GM19035 (cell line): ENCODE measurements at regions not wholly inside any gene's neighbourhood (a gene's known extent, or its start where the extent isn't known, plus 50 kb on each side); places are given as distances from the start of the nearest gene placed in this dataset.
"Not testable (repeated sequence)": the region's sequence is repeated elsewhere in the genome, so short reads cannot be mapped to it uniquely, and the experiment has no call there.

Experiments
- ATAC-seq: cut with Tn5 transposase; IDR thresholded peaks from one replicate; pipeline ENCODE4 v1.9.1; 2021; ENCODE audit not compliant: unreplicated experiment

- ATAC-seq = no peak
Observed at GRCh38 chr2:82084679-82085392, 1780.3 kb upstream of the LRRTM1 start.

DNA sequence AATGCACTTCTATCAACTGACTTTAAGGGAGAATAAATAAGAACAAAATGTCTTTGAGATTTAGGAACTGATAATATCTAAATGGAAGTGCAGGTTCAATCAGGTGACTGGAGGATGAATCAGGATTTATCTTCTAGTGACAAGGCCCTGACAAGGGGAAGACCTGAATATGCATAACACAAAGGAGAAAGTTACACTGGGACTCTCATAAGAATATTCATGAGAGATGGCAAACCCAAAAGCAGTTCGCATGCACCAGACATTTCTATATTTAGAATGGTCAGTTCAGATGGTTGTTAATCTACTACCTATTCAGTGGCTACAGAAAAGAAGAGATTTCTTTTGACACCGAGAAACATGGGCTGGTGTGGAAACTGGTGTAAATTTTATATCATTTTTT, 1771.3 kb upstream of the LRRTM1 start:
- ATAC-seq = no peak

- no peak for ATAC-seq
Observed at GRCh38 chr2:82062463-82062862, 1757.9 kb upstream of the LRRTM1 start.

DNA sequence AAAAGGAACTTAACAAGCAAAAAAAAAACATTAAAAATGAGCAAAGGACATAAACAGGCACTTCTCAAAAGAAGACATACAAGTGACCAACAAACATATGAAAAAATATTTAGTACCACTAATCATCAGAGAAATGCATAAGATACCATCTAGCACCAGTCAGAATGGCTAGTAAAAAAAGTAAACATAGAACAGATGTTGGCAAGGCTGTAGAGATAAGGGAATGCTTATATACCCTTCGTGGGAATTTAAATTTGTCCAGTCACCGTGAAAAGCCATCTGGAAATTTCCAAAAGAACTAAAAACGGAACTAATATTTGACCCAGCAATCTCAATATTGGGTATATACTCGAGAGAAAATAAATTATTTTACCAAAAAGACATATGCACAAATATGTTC, 1751.3 kb upstream of the LRRTM1 start:
- no peak for ATAC-seq

DNA sequence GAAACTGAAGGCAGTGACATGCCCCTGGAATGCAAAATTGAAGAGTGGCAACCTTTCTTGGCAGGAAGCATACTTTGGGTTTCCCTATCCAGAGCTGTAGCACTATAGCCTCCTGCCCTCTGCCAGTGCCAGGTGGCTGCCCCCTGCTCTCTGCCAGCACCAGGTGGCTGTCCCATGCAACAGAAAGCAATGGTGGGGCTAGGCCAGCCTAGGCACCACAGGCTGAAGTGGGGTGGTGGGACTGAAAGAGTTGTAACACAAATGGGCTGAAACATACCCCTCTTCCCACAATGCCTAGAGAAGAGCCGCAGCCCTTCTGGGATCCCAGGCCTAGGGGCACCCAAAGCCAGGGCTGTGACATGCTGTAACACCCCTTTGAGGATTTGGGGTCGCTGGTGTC, 1739.3 kb upstream of the LRRTM1 start:
- no peak for ATAC-seq

- ATAC-seq = no peak
Observed at GRCh38 chr2:82027921-82028615, 1723.5 kb upstream of the LRRTM1 start.

DNA sequence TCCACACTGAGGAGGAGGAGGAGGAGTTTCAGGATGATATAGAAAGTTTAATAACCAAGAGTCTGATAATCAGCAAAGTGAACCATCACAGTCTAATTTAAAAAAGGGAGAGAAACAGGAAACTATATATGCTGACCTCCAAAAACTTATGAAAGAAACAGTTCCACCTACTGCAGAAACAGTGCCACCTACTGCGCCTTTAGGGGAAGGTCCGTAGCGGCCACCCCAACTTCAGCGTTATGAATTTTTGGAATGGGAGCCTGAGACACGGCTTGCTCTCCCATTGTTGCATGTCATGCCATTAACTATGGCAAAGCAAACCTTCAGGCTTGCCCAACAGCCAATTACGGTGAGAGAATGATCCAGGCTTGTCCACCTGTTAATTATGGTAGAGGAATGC, 1719.2 kb upstream of the LRRTM1 start:
- no peak for ATAC-seq

DNA sequence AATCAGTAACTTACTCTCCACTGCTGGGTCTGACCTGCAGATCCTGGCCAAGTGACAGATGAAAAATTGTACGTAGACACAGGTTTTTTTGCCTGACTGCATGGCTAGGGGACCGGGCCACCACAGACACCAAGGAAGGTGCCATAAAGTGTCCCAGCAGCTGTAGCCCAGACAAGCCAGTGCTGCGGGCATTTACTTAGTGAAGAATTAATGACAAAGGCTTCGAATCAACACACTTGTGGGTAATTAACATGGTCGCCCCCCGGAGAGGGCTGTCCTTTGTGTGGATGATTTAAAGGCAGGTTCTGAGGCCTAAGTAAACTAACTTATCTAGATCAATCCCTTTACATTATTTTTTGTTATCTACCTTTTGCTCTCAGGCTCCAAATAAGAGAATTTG, 1709.1 kb upstream of the LRRTM1 start:
- ATAC-seq = no peak

- ATAC-seq = no peak
Observed at GRCh38 chr2:82007071-82007664, 1702.6 kb upstream of the LRRTM1 start.

GRCh38 chr2:82005889-82006288, 1701.3 kb upstream of the LRRTM1 start:
- ATAC-seq = not testable (repeated sequence)

- no peak for ATAC-seq
Observed at GRCh38 chr2:82001614-82002013, 1697.1 kb upstream of the LRRTM1 start.

DNA sequence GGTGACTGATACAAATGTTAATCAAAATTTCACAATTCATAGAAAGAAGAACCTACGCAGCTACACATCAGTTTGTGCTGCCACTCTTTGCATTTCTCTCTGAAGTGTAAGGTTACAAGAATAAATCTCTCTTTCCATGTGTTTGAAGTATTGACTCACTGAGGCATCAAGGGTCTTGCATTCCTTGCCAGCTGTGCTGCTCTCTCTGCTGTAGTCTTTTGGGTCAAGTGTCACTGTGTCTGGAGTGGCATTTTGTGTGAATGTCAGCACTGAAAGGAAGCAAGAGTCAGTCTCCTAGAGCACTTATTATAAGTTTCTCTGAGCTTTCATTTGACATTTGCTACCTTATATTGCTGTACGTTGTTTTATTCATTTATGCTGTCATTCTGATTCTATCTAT, 1696.1 kb upstream of the LRRTM1 start:
- ATAC-seq = no peak

- no peak for ATAC-seq
Observed at GRCh38 chr2:81996332-81996731, 1691.8 kb upstream of the LRRTM1 start.

GRCh38 chr2:81991282-81991681, 1686.7 kb upstream of the LRRTM1 start:
- no peak for ATAC-seq

DNA sequence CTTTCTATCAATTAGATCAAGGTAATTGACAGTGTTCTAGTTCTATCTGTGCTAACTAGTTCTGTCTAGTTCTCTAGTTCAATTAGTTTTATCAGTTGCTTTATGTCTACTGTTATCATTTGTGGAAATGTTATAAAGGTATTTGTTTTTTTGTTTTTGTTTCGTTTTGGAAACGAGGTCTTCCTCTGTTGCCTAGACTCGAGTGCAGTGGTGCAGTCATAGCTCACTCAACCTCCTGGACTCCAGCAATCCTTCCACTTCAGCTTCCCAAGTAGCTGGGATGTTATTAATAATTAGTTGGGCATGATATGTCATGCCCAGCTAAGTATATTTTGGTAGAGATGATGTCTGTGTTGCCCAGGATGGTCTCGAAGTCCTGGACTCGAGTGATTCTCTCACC, 1682.8 kb upstream of the LRRTM1 start:
- no peak for ATAC-seq

GRCh38 chr2:81984969-81985637, 1680.6 kb upstream of the LRRTM1 start:
- no peak for ATAC-seq

- ATAC-seq = no peak
Observed at GRCh38 chr2:81981585-81981984, 1677.0 kb upstream of the LRRTM1 start.

DNA sequence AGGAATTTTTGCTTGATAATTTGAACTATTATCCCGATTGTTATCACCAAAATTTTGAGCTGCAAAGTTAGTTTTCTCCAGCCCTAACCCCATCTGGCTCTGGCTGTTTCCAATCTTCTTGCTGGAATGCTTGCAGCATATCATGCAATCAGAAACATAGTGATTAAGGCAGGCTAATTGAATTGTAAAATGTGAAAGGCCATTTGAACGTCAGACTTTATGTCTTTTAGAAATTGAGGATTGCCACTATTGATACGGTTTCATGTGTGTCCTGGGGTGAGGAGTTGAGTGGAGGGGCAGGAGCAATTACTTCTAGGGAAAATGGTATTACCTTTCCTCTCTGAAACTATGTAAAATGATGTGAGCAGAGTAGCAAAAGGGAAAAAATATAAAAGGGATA, 1674.5 kb upstream of the LRRTM1 start:
- ATAC-seq = no peak

- ATAC-seq = no peak
Observed at GRCh38 chr2:81976998-81977397, 1672.4 kb upstream of the LRRTM1 start.

- no peak for ATAC-seq
Observed at GRCh38 chr2:81974216-81974615, 1669.7 kb upstream of the LRRTM1 start.

DNA sequence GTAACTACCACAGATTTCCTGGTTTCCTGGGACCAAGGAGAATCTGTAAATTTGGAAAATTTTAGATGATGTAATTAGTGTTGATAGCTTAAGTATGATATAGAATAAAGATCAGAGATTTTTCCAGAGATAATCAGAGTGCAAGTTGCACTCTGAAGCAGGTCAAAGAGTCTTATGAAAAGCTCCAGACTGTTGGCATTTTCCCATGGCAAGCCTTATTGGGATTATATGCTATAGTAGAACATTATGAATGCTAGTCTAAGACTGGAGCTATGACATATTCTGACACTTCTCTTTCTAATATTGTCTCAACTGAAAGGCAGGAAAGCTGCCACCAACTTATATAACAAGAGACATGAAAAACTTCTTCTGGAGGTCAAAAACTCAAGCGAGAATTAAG, 1638.3 kb upstream of the LRRTM1 start:
- no peak for ATAC-seq

GRCh38 chr2:81942136-81942680, 1637.7 kb upstream of the LRRTM1 start:
- ATAC-seq = no peak
